ENCODE measurements at regions not wholly inside any gene's neighbourhood (a gene's known extent, or its start where the extent isn't known, plus 50 kb on each side); places are given as distances from the start of the nearest gene placed in this dataset.
"Not testable (repeated sequence)": the region's sequence is repeated elsewhere in the genome, so short reads cannot be mapped to it uniquely, and the experiment has no call there.

- not testable (repeated sequence) for DNase-seq
Observed at GRCh38 chr2:89325894-89326293, 634.4 kb downstream of the RPIA start.

DNA sequence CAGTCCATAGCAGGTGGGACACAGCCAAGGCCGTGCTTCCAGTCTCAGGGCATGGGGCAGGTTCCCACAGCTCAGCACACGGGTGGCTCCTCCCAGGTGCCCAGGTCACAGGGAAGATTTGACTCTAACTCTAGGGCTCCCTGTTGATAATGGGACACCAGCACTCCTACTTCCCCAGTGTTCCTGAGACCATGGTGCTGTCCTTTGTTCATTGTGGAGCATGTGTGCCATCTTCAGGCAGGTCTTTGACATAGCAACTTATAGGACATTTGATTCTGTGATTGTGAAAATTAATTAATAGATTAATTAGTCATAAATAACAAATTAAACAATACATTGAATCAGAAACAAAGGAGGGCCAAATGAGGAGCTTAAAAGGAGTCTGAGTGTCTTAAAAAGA is 635.0 kb downstream of the RPIA start:
- DNase-seq: not testable (repeated sequence)

- DNase-seq: not testable (repeated sequence)
Observed at GRCh38 chr2:89328790-89329189, 637.3 kb downstream of the RPIA start.

All from T1000 (cell line).